CD14-positive monocyte (primary cell): ENCODE measurements at regions not wholly inside any gene's neighbourhood (a gene's known extent, or its start where the extent isn't known, plus 50 kb on each side); places are given as distances from the start of the nearest gene placed in this dataset.

Experiments
- DNase-seq, 3 donors: peaks; one replicate each; pipeline ENCODE4 v3.0.0-alpha.2; 2011 to 2022
- H2AFZ ChIP-seq: 2 replicates; pipeline ENCODE4 v1.6.0; 2012; ENCODE audit warnings: mild to moderate bottlenecking, low read depth, low read length, inconsistent platforms; ENCODE audit not compliant: insufficient read depth, poor library complexity, severe bottlenecking
- H3K27ac ChIP-seq, 2 donors: 1 replicate in 1 of 2; 2 replicates in 1 of 2; pipeline ENCODE4 v1.5.1; 2012 to 2013; ENCODE audit warnings: low read length in 2 of 2, control low read depth in 1 of 2, inconsistent platforms in 1 of 2, low read depth in 1 of 2, mild to moderate bottlenecking in 1 of 2
- H3K27me3 ChIP-seq, 2 donors: one replicate each; pipeline versions ENCODE4 v1.6.0 to v1.6.1; 2011 to 2013; ENCODE audit warnings: low read length in 2 of 2; ENCODE audit not compliant: control insufficient read depth in 2 of 2, insufficient read depth in 2 of 2
- H3K36me3 ChIP-seq, 2 donors: replicated peaks in 1 of 2; 1 replicate in 1 of 2; 2 replicates in 1 of 2; pipeline versions ENCODE4 v1.5.1 to v1.6.1; 2012 to 2013; ENCODE audit warnings: low read length in 2 of 2, control low read depth in 1 of 2, inconsistent platforms in 1 of 2, mild to moderate bottlenecking in 1 of 2; ENCODE audit not compliant: insufficient read depth in 2 of 2, control insufficient read depth in 1 of 2
- H3K4me1 ChIP-seq, 2 donors: 1 replicate in 1 of 2; 2 replicates in 1 of 2; pipeline versions ENCODE4 v1.5.1 to v1.6.1; 2012 to 2013; ENCODE audit warnings: low read length in 2 of 2, control low read depth in 1 of 2, inconsistent platforms in 1 of 2, mild to moderate bottlenecking in 1 of 2, moderate library complexity in 1 of 2; ENCODE audit not compliant: insufficient read depth in 2 of 2, control insufficient read depth in 1 of 2
- H3K4me2 ChIP-seq: replicated peaks from 2 replicates; pipeline ENCODE3; 2012; ENCODE audit warnings: low read length, moderate library complexity, mild to moderate bottlenecking; ENCODE audit not compliant: poor library complexity, severe bottlenecking; ENCODE audit errors: extremely low read depth
- H3K4me3 ChIP-seq, 3 experiments: fragments of 200-600 bp in 1 of 3; sonication (generic) in 1 of 3; replicated peaks in 1 of 3; 1 replicate in 2 of 3; 2 replicates in 1 of 3; pipeline ENCODE4 v1.5.1; 2011 to 2013; ENCODE audit warnings: low read length in 3 of 3, mild to moderate bottlenecking in 3 of 3, control low read depth in 2 of 3, low read depth in 2 of 3, inconsistent platforms in 1 of 3, moderate library complexity in 1 of 3
- H3K79me2 ChIP-seq: 2 replicates; pipeline ENCODE4 v1.6.0; 2012; ENCODE audit warnings: mild to moderate bottlenecking, control low read depth, inconsistent platforms, low read length, moderate library complexity; ENCODE audit not compliant: insufficient read depth
- H3K9ac ChIP-seq: 2 replicates; pipeline ENCODE4 v1.6.0; 2017; ENCODE audit warnings: low read length, mild to moderate bottlenecking; ENCODE audit not compliant: insufficient read depth, poor library complexity, severe bottlenecking
- H3K9me3 ChIP-seq, 2 donors: replicated peaks in 1 of 2; 1 replicate in 1 of 2; 2 replicates in 1 of 2; pipeline versions ENCODE4 v1.5.1 to v1.6.1; 2012 to 2013; ENCODE audit warnings: low read length in 2 of 2, control low read depth in 1 of 2; ENCODE audit not compliant: control insufficient read depth in 1 of 2, insufficient read depth in 1 of 2
- H4K20me1 ChIP-seq: 2 replicates; pipeline ENCODE4 v1.6.0; 2012; ENCODE audit warnings: mild to moderate bottlenecking, low read length, control low read depth, moderate library complexity; ENCODE audit not compliant: insufficient read depth
- H3K27ac Mint-ChIP-seq, 7 donors: one replicate each; pipeline ENCODE4 v1.8.0; 2020; ENCODE audit warnings: mild to moderate bottlenecking in 7 of 7, mixed read lengths in 7 of 7, moderate library complexity in 6 of 7, inconsistent platforms in 2 of 7
- H3K27me3 Mint-ChIP-seq, 3 donors: one replicate each; pipeline ENCODE4 v1.8.0; 2021 to 2022; ENCODE audit warnings: low read depth in 3 of 3, mild to moderate bottlenecking in 3 of 3, mixed read lengths in 3 of 3, moderate library complexity in 3 of 3, inconsistent platforms in 1 of 3
- H3K36me3 Mint-ChIP-seq, 2 donors: one replicate each; pipeline ENCODE4 v1.8.0; 2020; ENCODE audit warnings: mixed read lengths in 2 of 2, inconsistent platforms in 1 of 2, mild to moderate bottlenecking in 1 of 2
- H3K4me1 Mint-ChIP-seq: one replicate; pipeline ENCODE4 v1.8.0; 2020; ENCODE audit warnings: mild to moderate bottlenecking, mixed read lengths
- H3K4me3 Mint-ChIP-seq, 2 donors: one replicate each; pipeline ENCODE4 v1.8.0; 2020; ENCODE audit warnings: mild to moderate bottlenecking in 2 of 2, mixed read lengths in 2 of 2, moderate library complexity in 1 of 2
- H3K9me3 Mint-ChIP-seq, 7 donors: one replicate each; pipeline ENCODE4 v1.8.0; 2020 to 2022; ENCODE audit warnings: mixed read lengths in 7 of 7, mild to moderate bottlenecking in 6 of 7, moderate library complexity in 6 of 7, inconsistent platforms in 2 of 7
- WGBS: methylation state at CpG from one replicate; pipeline ENCODE4 v1.1.5; 2013; ENCODE audit warnings: missing lambda C conversion rate; ENCODE audit not compliant: insufficient coverage; 5-methylcytosine and 5-hydroxymethylcytosine counted together
- intact Hi-C, 2 donors: fragments of 100-400 bp; cut with micrococcal nuclease; formaldehyde crosslinking; loops; one replicate each; pipeline versions ENCODE4 v1.15.0 to v1.15.1; 2023
- TF ChIP-seq, protein P1 (sequence below): fragments of 200-600 bp; IDR thresholded peaks from one replicate; pipeline ENCODE4 v1.8.0; 2022; ENCODE audit warnings: antibody characterized with exemption, mild to moderate bottlenecking

GRCh38 chr11:71065841-71066240 lies 186.5 kb downstream of the SHANK2 start:
- Mint-ChIP-seq H3K27me3 (peaks cover 2 to 5% (median 3%) of the 10 kb centered on the region in 3 donors), H3K4me3 (no peak overlapping the region), H3K36me3 (no peaks in the 10 kb centered on the region), H3K4me1 (peaks cover 11% of the 10 kb centered on the region), H3K27ac (no peak overlapping the region), H3K9me3 (peaks cover 0 to 5% (median 0%) of the 10 kb centered on the region in 7 donors)
- no peak overlapping the region for H3K4me3 ChIP-seq
- no peak overlapping the region for H3K4me2 ChIP-seq
- TF ChIP-seq, protein P1, sequence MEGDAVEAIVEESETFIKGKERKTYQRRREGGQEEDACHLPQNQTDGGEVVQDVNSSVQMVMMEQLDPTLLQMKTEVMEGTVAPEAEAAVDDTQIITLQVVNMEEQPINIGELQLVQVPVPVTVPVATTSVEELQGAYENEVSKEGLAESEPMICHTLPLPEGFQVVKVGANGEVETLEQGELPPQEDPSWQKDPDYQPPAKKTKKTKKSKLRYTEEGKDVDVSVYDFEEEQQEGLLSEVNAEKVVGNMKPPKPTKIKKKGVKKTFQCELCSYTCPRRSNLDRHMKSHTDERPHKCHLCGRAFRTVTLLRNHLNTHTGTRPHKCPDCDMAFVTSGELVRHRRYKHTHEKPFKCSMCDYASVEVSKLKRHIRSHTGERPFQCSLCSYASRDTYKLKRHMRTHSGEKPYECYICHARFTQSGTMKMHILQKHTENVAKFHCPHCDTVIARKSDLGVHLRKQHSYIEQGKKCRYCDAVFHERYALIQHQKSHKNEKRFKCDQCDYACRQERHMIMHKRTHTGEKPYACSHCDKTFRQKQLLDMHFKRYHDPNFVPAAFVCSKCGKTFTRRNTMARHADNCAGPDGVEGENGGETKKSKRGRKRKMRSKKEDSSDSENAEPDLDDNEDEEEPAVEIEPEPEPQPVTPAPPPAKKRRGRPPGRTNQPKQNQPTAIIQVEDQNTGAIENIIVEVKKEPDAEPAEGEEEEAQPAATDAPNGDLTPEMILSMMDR = no peak
- no peaks in the 10 kb centered on the region for H3K79me2 ChIP-seq
- no peaks in the 10 kb centered on the region for H4K20me1 ChIP-seq
- peaks cover 0 to 7% of the 10 kb centered on the region in 2 donors for H3K9me3 ChIP-seq
- peak in 1 of 3 donors; percentile 62 for DNase-seq
- H3K9ac ChIP-seq = no peak overlapping the region
- H2AFZ ChIP-seq = no peak overlapping the region
- peaks cover 11% of the 10 kb centered on the region in 2 donors for H3K4me1 ChIP-seq
- no peaks in the 10 kb centered on the region for H3K27me3 ChIP-seq
- WGBS = 18% methylated on average over 3 of the region's 4 CpGs
- no peak overlapping the region for H3K27ac ChIP-seq
- intact Hi-C loops = no loop called here
- H3K36me3 ChIP-seq = no peaks in the 10 kb centered on the region

DNA sequence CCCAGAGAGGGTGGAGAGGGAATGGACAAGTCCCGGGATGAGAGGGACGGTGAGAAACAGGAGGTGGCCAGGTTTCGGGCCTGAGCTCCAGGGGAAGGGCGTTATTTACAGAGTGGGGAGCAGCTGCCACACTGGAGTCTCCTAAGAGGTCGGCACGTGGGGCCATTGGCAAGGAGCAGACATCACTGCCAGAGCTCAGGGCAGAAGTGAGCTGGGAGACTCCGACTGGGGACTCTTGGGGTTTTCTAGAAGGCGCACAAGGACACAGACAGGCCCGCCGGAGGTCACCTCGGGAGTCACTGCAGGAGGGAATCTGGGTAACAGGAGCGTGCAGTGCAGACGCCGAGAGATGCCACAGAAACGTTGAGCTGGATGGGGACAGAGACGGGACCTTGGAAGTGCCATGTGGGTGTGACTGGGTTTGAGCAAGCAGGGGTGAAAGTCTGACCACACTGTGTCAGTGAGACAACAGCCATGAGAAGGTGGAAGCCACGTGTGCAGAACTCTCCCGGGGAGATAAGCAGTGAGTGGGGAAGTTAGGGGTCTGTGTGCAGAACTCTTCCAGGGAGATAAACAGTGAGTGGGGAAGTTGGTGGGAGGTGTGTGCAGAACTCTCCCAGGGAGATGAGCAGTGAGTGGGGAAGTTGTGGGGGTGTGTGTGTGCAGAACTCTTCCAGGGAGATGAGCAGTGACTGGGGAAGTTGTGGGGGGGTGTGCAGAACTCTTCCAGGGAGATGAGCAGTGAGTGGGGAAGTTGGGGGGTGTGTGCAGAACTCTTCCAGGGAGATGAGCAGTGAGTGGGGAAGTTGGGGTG lies 187.5 kb downstream of the SHANK2 start:
- peaks cover 2 to 5% (median 3%) of the 10 kb centered on the region in 3 donors for H3K27me3 Mint-ChIP-seq

More for the DNA sequence above, 187.5 kb downstream of the SHANK2 start:
- TF ChIP-seq, protein P1 = no peak
- Histone ChIP-seq H3K79me2 (no peaks in the 10 kb centered on the region), H3K9ac (no peak overlapping the region), H3K27me3 (no peaks in the 10 kb centered on the region), H3K4me3 (no peak overlapping the region), H3K4me2 (no peak overlapping the region), H3K4me1 (peaks cover 11% of the 10 kb centered on the region in 2 donors), H3K9me3 (peaks cover 0 to 7% of the 10 kb centered on the region in 2 donors), H3K27ac (no peak overlapping the region), H2AFZ (no peak overlapping the region), H4K20me1 (no peaks in the 10 kb centered on the region), H3K36me3 (no peaks in the 10 kb centered on the region)
- no peaks in the 10 kb centered on the region for H3K36me3 Mint-ChIP-seq
- intact Hi-C loops = no loop called here
- H3K27ac Mint-ChIP-seq = peak overlapping the region in 1 of 7 donors; percentile 31
- no peak overlapping the region for H3K4me3 Mint-ChIP-seq
- 60% methylated on average over 18 of the region's 18 CpGs for whole genome bisulfite sequencing
- peaks cover 0 to 3% (median 0%) of the 10 kb centered on the region in 7 donors for H3K9me3 Mint-ChIP-seq
- H3K4me1 Mint-ChIP-seq = peaks cover 11% of the 10 kb centered on the region
- DNase-seq = no peak
